CD14-positive monocyte (primary cell): ENCODE measurements at regions not wholly inside any gene's neighbourhood (a gene's known extent, or its start where the extent isn't known, plus 50 kb on each side); places are given as distances from the start of the nearest gene placed in this dataset.

Experiments
- DNase-seq, 3 donors: peaks; one replicate each; pipeline ENCODE4 v3.0.0-alpha.2; 2011 to 2022
- H2AFZ ChIP-seq: 2 replicates; pipeline ENCODE4 v1.6.0; 2012; ENCODE audit warnings: mild to moderate bottlenecking, low read depth, low read length, inconsistent platforms; ENCODE audit not compliant: insufficient read depth, poor library complexity, severe bottlenecking
- H3K27ac ChIP-seq, 2 donors: 1 replicate in 1 of 2; 2 replicates in 1 of 2; pipeline ENCODE4 v1.5.1; 2012 to 2013; ENCODE audit warnings: low read length in 2 of 2, control low read depth in 1 of 2, inconsistent platforms in 1 of 2, low read depth in 1 of 2, mild to moderate bottlenecking in 1 of 2
- H3K27me3 ChIP-seq, 2 donors: one replicate each; pipeline versions ENCODE4 v1.6.0 to v1.6.1; 2011 to 2013; ENCODE audit warnings: low read length in 2 of 2; ENCODE audit not compliant: control insufficient read depth in 2 of 2, insufficient read depth in 2 of 2
- H3K36me3 ChIP-seq, 2 donors: replicated peaks in 1 of 2; 1 replicate in 1 of 2; 2 replicates in 1 of 2; pipeline versions ENCODE4 v1.5.1 to v1.6.1; 2012 to 2013; ENCODE audit warnings: low read length in 2 of 2, control low read depth in 1 of 2, inconsistent platforms in 1 of 2, mild to moderate bottlenecking in 1 of 2; ENCODE audit not compliant: insufficient read depth in 2 of 2, control insufficient read depth in 1 of 2
- H3K4me1 ChIP-seq, 2 donors: 1 replicate in 1 of 2; 2 replicates in 1 of 2; pipeline versions ENCODE4 v1.5.1 to v1.6.1; 2012 to 2013; ENCODE audit warnings: low read length in 2 of 2, control low read depth in 1 of 2, inconsistent platforms in 1 of 2, mild to moderate bottlenecking in 1 of 2, moderate library complexity in 1 of 2; ENCODE audit not compliant: insufficient read depth in 2 of 2, control insufficient read depth in 1 of 2
- H3K4me2 ChIP-seq: replicated peaks from 2 replicates; pipeline ENCODE3; 2012; ENCODE audit warnings: low read length, moderate library complexity, mild to moderate bottlenecking; ENCODE audit not compliant: poor library complexity, severe bottlenecking; ENCODE audit errors: extremely low read depth
- H3K4me3 ChIP-seq, 3 experiments: fragments of 200-600 bp in 1 of 3; sonication (generic) in 1 of 3; replicated peaks in 1 of 3; 1 replicate in 2 of 3; 2 replicates in 1 of 3; pipeline ENCODE4 v1.5.1; 2011 to 2013; ENCODE audit warnings: low read length in 3 of 3, mild to moderate bottlenecking in 3 of 3, control low read depth in 2 of 3, low read depth in 2 of 3, inconsistent platforms in 1 of 3, moderate library complexity in 1 of 3
- H3K79me2 ChIP-seq: 2 replicates; pipeline ENCODE4 v1.6.0; 2012; ENCODE audit warnings: mild to moderate bottlenecking, control low read depth, inconsistent platforms, low read length, moderate library complexity; ENCODE audit not compliant: insufficient read depth
- H3K9ac ChIP-seq: 2 replicates; pipeline ENCODE4 v1.6.0; 2017; ENCODE audit warnings: low read length, mild to moderate bottlenecking; ENCODE audit not compliant: insufficient read depth, poor library complexity, severe bottlenecking
- H3K9me3 ChIP-seq, 2 donors: replicated peaks in 1 of 2; 1 replicate in 1 of 2; 2 replicates in 1 of 2; pipeline versions ENCODE4 v1.5.1 to v1.6.1; 2012 to 2013; ENCODE audit warnings: low read length in 2 of 2, control low read depth in 1 of 2; ENCODE audit not compliant: control insufficient read depth in 1 of 2, insufficient read depth in 1 of 2
- H4K20me1 ChIP-seq: 2 replicates; pipeline ENCODE4 v1.6.0; 2012; ENCODE audit warnings: mild to moderate bottlenecking, low read length, control low read depth, moderate library complexity; ENCODE audit not compliant: insufficient read depth
- H3K27ac Mint-ChIP-seq, 7 donors: one replicate each; pipeline ENCODE4 v1.8.0; 2020; ENCODE audit warnings: mild to moderate bottlenecking in 7 of 7, mixed read lengths in 7 of 7, moderate library complexity in 6 of 7, inconsistent platforms in 2 of 7
- H3K27me3 Mint-ChIP-seq, 3 donors: one replicate each; pipeline ENCODE4 v1.8.0; 2021 to 2022; ENCODE audit warnings: low read depth in 3 of 3, mild to moderate bottlenecking in 3 of 3, mixed read lengths in 3 of 3, moderate library complexity in 3 of 3, inconsistent platforms in 1 of 3
- H3K36me3 Mint-ChIP-seq, 2 donors: one replicate each; pipeline ENCODE4 v1.8.0; 2020; ENCODE audit warnings: mixed read lengths in 2 of 2, inconsistent platforms in 1 of 2, mild to moderate bottlenecking in 1 of 2
- H3K4me1 Mint-ChIP-seq: one replicate; pipeline ENCODE4 v1.8.0; 2020; ENCODE audit warnings: mild to moderate bottlenecking, mixed read lengths
- H3K4me3 Mint-ChIP-seq, 2 donors: one replicate each; pipeline ENCODE4 v1.8.0; 2020; ENCODE audit warnings: mild to moderate bottlenecking in 2 of 2, mixed read lengths in 2 of 2, moderate library complexity in 1 of 2
- H3K9me3 Mint-ChIP-seq, 7 donors: one replicate each; pipeline ENCODE4 v1.8.0; 2020 to 2022; ENCODE audit warnings: mixed read lengths in 7 of 7, mild to moderate bottlenecking in 6 of 7, moderate library complexity in 6 of 7, inconsistent platforms in 2 of 7
- WGBS: methylation state at CpG from one replicate; pipeline ENCODE4 v1.1.5; 2013; ENCODE audit warnings: missing lambda C conversion rate; ENCODE audit not compliant: insufficient coverage; 5-methylcytosine and 5-hydroxymethylcytosine counted together
- intact Hi-C, 2 donors: fragments of 100-400 bp; cut with micrococcal nuclease; formaldehyde crosslinking; loops; one replicate each; pipeline versions ENCODE4 v1.15.0 to v1.15.1; 2023
- TF ChIP-seq, protein P1 (sequence below): fragments of 200-600 bp; IDR thresholded peaks from one replicate; pipeline ENCODE4 v1.8.0; 2022; ENCODE audit warnings: antibody characterized with exemption, mild to moderate bottlenecking

DNA sequence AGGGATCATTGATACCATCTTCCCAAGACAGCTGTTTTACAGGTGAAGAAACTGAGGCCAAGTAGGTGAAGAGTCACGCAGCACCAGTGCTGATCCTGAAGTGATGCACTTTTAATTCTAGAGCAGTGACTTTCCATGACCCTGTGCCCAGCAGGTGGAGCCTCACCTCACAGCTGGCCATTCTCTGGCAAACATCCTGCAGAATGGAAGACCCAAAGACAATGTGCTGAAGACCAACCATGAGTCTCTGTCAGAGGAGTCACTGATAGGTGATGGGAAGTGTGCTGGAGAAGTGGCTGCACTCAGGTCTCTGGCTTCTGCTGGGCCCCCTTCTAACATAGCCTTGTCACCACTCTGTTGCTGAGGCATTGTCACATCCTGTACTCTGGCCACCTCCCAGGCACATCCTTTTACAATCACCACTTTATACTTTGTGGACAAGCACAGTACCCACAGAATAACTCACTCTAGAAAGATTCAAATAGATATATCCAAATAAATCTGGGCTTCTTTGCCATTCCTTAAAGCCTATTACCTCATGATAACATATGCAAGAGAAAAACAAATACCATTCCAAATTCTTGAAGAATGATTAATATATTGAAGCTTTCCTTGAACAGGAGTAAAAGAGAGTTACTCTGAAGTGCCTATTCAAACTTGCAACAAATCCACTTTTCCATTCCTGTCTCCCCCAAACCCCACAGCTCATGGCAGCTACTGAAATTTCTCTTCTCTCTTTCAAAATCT, 64.1 kb upstream of the SCOC start:
- Histone ChIP-seq H3K9me3 (no peaks in the 10 kb centered on the region), H3K27me3 (peaks cover 0 to 2% of the 10 kb centered on the region in 2 donors), H3K79me2 (no peaks in the 10 kb centered on the region), H2AFZ (no peak overlapping the region), H3K9ac (no peak overlapping the region), H3K4me2 (no peak overlapping the region), H4K20me1 (no peaks in the 10 kb centered on the region), H3K36me3 (no peaks in the 10 kb centered on the region), H3K27ac (no peak overlapping the region), H3K4me3 (no peak overlapping the region), H3K4me1 (no peaks in the 10 kb centered on the region)
- 100% methylated on average over 1 of the region's 1 CpG for WGBS
- Mint-ChIP-seq H3K36me3 (no peaks in the 10 kb centered on the region), H3K4me1 (no peaks in the 10 kb centered on the region), H3K4me3 (no peak overlapping the region), H3K27me3 (peaks cover 3 to 5% (median 3%) of the 10 kb centered on the region in 3 donors), H3K27ac (no peak overlapping the region), H3K9me3 (peaks cover 0 to 4% (median 0%) of the 10 kb centered on the region in 7 donors)
- intact Hi-C loops, result no loop called here
- DNase-seq, result no peak
- TF ChIP-seq, protein P1, sequence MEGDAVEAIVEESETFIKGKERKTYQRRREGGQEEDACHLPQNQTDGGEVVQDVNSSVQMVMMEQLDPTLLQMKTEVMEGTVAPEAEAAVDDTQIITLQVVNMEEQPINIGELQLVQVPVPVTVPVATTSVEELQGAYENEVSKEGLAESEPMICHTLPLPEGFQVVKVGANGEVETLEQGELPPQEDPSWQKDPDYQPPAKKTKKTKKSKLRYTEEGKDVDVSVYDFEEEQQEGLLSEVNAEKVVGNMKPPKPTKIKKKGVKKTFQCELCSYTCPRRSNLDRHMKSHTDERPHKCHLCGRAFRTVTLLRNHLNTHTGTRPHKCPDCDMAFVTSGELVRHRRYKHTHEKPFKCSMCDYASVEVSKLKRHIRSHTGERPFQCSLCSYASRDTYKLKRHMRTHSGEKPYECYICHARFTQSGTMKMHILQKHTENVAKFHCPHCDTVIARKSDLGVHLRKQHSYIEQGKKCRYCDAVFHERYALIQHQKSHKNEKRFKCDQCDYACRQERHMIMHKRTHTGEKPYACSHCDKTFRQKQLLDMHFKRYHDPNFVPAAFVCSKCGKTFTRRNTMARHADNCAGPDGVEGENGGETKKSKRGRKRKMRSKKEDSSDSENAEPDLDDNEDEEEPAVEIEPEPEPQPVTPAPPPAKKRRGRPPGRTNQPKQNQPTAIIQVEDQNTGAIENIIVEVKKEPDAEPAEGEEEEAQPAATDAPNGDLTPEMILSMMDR, result no peak

DNA sequence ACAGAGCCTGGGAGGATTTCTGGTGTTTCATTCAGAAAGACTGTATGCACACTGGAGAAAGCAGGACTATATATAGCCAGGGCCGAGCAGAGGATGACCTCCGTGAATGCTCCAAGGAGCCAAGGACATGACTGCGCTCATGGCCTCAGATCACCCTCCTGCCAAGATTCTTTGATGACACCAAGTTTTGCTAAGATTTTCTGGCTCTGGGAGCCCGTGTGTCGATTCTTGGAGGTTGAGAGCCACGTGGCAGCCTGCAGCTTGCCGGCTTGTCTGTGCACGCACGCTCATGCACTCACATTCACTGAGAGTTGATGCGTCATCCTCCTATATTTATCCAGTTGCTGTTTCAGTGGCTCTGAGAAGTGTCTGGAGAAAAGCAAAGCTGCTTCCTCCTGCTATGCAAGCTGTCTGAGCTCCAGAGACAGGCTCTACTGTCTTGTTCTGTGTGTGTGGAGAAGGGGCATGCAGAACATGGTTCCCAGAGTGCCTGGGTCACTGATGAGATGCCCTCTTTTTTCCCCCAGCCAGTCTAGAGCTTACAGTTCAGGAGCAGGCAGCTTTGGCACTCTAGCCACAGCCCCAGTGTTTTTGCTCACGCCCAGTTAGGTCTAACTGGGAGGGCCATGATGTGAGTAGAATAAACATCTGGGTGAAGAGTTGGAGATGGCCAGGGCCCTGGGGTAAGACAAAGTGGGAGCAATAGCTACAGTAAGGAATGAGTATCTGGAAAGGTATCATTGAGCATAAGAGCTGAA, 64.9 kb upstream of the SCOC start:
- Histone ChIP-seq H3K79me2 (no peaks in the 10 kb centered on the region), H3K4me3 (no peak overlapping the region), H3K9ac (no peak overlapping the region), H4K20me1 (no peaks in the 10 kb centered on the region), H2AFZ (no peak overlapping the region), H3K4me2 (no peak overlapping the region), H3K27me3 (peaks cover 0 to 2% of the 10 kb centered on the region in 2 donors), H3K27ac (no peak overlapping the region), H3K36me3 (no peaks in the 10 kb centered on the region), H3K4me1 (no peaks in the 10 kb centered on the region), H3K9me3 (no peaks in the 10 kb centered on the region)
- no peak overlapping the region for H3K4me3 Mint-ChIP-seq
- H3K27me3 Mint-ChIP-seq, result peaks cover 3 to 5% (median 3%) of the 10 kb centered on the region in 3 donors
- TF ChIP-seq, protein P1, result no peak
- H3K4me1 Mint-ChIP-seq, result no peaks in the 10 kb centered on the region
- H3K27ac Mint-ChIP-seq, result no peak overlapping the region
- no peaks in the 10 kb centered on the region for H3K36me3 Mint-ChIP-seq
- 84% methylated on average over 6 of the region's 11 CpGs for WGBS
- H3K9me3 Mint-ChIP-seq, result peaks cover 0 to 3% (median 0%) of the 10 kb centered on the region in 7 donors
- intact Hi-C loops, result no loop called here
- no peak for DNase-seq
